Activated CD4-positive, CD25-positive, alpha-beta regulatory T cell treated with anti-CD3 and anti-CD28 coated beads, Interleukin-2, amount 50 U/mL, for 24 hours (primary cell): ENCODE measurements at regions not wholly inside any gene's neighbourhood (a gene's known extent, or its start where the extent isn't known, plus 50 kb on each side); places are given as distances from the start of the nearest gene placed in this dataset.
A peak's percentile ranks its signal among the peaks of the same experiment; 100 is the strongest.

Experiments used
- ATAC-seq, 2 donors: fragments of 150-1000 bp; cut with Tn5 transposase; one replicate each; pipeline ENCODE4 v1.10.0; 2021; ENCODE audit warnings: mild to moderate bottlenecking in 1 of 2, moderate library complexity in 1 of 2

DNA sequence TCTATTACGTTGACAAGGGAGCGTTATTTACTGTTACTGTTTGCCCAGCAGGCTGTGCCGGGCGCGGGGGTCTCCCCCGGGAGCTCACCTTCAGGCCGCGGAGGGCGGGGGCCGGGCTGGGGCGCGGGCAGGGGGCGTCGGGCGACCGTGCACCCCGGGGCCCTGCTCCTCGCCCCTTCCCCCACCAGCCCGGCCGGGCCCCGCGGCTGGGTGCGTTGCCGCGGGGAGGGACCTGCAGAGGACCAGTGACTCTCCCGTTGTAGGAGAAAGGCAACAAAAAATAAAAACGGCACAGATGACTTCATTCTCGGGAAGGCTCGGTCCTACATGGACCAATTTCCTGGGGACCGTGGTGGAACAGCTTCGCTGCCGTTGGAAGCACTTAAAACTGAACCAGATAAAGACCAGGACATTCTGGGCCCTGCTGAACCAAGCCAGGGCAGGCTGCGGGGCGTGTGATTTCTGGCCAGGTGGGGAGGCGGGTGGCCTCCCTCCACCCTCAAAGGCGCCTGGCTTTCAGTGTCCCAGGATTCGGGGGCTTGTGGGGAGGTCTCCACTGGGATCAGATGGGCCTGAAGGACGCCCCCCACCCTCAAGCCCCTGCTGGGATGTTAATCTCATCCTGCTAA is 57.4 kb downstream of the IGLL1 start:
- ATAC-seq: no peak

GRCh38 chr22:23521441-23522113 is 58.5 kb downstream of the IGLL1 start:
- peak; percentile 77 to 86 for ATAC-seq

- ATAC-seq: no peak
Measured at GRCh38 chr22:23520863-23521440, 59.1 kb downstream of the IGLL1 start.

DNA sequence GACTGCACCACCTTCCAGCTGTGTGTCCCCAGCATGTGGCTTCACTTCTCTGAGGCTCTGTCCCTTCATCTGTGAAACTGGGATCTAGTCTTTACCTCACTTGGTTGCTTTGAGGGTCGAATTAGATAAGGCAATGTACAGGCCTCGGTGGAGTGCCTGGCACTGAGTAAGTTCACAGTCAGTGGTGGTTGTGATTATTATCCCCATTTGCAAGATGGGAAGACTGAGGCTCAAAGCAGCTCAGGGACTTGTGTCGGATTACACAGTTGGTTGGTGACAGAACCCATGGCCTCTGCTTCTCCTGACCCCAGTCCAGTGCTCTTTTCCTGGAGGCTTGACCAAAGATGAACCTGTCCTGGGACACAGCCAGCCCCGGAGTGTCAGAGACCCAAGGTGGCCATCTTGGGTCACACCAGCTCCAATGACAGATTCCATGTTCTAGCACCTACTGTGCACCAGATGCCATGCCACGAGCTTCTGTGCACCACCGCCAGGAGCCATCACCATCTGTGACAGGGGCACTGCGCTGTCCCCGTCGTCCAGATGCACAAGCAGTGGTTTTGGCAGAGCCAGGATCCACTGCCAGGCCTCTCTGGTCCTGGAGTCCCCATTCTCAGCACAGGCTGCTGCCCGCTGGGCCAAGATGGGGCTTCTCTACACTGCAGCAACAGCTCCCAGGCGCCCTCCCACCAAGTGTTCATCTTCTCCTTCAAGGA is 60.5 kb downstream of the IGLL1 start:
- ATAC-seq: no peak

GRCh38 chr22:23518376-23519187 is 61.5 kb downstream of the IGLL1 start:
- no peak for ATAC-seq

DNA sequence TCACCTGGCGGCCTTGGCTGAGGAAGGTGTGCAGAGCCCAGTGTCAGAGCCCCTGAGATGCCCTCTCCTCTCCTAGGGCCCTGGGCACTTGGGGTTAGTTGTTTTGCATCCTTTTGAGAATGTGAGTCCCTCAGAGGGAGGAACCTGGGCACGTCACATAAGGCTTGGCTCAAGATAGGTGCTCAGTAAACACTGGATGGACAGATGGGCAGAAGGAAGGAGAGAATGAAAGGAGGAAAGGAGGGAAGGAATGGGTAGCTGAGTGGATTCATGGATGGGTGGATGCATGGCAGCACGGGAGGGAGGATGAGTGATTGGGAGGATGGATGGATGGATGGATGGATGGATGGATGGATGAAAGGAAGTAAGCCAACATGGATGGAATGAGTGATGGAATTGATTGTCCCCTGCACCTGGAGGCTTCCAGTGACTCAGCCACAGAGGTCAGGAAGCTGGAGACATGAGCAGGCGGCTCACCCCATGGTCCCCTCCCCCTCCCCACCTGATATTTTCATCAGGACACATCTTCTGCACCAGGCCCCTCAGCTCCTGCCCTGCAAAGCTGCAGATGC is 62.2 kb downstream of the IGLL1 start:
- ATAC-seq: no peak

DNA sequence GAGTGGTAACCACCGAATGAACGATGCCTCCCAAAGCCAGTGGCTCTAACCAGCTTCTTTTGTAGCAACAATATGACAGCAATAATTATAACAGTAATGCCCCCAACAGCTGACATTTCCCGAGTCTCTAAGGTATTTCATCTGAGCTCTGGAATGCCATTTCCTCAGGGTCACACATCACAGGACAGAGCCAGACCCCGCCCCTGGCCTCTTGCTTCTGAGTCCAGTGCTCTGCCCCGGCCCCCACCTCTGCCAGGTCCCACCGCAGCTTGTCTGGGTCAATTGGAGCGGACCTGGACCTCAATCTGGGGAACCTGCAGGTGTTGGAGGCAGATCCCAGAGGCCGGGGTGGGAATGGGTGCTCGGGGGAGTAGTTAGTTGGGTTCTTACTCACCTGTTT is 63.8 kb downstream of the IGLL1 start:
- ATAC-seq: no peak

DNA sequence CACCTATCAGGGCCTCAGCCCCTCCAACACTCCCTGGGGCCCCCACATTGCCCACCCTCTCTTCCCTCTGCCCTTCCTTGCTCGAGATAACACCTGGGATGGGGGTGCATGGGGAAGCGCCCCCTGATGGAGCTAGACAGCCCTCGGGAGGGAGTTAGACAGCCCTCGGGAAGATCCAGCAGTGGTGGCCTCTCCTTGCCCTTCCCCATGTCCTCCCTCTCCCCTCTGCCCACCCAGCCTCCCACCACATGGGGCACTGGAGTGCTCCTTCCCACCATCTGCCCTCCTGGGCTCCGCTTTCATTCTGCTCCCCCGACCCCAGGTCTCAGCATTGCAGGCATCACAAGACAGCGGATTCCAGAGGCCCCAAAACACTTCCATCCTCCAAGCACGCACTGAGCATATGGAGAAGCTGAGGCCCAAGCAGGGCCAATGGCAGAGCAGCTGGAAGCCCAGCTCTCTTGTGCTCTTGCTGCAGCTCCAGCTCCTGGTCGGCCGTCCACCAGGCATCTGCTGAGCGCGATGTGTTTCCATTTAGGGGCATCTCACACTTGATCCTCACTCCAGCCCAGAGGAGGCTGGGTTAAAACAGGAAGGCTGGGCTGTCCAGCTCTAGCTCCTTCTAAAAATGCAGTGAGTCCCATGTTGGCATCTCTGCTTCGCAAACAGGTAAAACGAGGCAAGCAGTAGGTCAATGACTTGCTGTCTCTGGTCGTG is 65.6 kb downstream of the IGLL1 start:
- no peak for ATAC-seq

DNA sequence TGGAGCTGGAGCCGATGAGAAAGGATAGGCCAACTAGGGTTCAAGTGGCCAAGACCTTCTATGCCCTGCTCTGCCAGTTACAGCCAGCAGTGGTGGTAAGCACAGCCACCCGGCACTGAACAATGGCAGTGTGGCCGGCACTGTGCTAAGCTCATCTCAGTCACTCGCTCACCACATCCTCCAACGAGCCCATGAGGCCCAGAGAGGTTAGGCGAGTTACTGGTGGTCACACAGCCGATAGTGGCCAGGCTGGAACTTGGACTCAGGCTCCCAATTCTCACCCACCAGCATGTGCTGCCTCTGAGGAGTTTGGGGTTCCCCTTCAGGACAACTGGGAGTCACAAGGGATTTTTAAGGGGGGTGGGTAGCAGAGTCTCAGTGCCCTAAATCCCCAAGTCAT is 66.4 kb downstream of the IGLL1 start:
- ATAC-seq: no peak

GRCh38 chr22:23513133-23513532 is 67.0 kb downstream of the IGLL1 start:
- ATAC-seq: no peak

- ATAC-seq: no peak
Measured at GRCh38 chr22:23512721-23513120, 67.4 kb downstream of the IGLL1 start.

GRCh38 chr22:23512348-23512705 is 67.8 kb downstream of the IGLL1 start:
- no peak for ATAC-seq

- ATAC-seq: no peak
Measured at GRCh38 chr22:23511627-23512347, 68.3 kb downstream of the IGLL1 start.

- no peak for ATAC-seq
Measured at GRCh38 chr22:23509571-23510302, 70.4 kb downstream of the IGLL1 start.

DNA sequence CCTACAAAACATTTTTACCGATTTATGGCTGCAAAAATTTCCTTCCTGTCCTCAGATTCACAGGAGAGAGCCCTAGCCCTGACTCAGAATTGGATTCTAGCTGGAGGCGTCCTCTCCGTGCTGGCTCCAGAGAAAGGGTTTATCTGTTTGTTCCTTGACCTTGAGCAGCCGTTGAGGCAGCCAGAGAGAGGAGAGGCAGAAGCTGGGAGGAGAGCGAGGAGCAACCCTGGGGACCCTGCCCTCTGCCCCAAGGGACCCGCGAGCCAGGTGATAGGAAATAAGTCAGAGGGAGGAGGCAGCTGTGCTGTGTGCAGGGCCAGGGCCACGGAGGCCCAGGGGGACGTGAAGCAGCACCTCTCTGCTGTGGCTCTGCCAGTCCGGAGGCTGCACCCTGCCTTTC is 75.6 kb downstream of the IGLL1 start:
- ATAC-seq: no peak

DNA sequence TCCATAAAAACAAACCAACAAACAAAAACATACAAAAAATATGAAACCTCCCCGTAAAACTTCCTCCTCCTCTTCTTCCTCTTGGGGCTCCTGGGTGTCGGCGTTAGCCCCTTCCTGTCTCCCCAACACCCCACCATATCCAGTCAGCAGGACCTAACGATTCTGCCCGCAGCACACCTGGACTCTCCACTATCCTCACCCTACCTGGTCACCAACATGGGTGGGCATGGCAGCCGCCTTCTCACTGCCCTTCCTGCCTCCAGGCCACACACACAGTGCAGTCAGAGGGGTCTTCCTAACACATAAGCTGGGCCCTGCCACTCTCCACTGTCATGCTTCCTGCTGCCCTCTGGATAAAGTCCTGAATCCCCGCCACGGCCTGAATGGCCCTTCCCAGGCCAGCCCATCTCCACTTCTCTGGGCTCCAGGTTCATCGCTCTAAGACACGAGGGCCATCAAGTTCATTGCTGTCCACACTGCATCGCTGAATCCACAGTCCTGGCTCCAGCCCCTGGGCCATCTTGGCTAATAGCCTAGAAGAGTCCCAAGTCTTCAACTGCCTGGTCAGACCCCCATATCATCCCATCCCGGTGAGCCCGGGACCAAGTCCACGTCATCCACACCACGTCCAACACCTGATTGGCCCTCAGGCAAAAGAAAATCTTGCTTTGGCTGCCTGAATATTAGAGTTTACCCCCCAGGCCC is 76.2 kb downstream of the IGLL1 start:
- ATAC-seq: no peak

DNA sequence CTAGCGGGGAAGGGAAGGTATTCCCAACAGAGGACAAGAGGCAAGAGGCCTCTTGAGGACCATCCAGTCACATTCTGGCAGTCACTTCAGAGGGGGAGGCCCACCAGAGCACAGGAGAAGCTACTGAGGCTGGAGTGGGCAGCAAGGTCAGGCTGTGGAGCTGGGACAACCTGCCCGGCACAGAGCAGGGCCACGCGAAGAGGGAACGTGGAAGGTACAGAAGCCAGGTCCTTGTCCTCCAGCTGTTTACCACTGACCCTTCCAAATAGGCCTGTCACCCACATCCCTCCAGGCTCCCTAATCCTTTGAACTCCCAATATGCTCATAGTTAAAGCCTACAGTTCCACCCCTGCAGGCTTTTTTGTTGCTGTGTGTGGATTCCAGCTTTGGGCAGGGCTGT is 76.9 kb downstream of the IGLL1 start:
- no peak for ATAC-seq

DNA sequence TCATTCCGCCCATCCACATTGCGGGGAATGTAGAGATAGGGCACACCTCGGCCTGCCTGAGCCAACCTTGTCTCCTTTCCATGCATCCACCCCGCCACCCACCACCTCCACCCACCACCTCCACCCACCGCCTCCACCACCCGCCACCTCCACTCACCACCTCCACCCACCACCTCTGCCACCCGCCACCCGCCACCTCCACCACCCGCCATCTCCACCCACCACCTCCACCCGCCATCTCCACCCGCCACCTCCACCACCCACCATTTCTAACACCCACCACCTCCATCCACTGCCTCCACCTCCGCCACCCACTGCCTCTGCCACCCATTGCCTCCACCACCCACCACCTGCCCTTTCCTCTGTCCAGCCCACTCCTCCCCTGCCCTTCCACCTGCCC is 78.4 kb downstream of the IGLL1 start:
- no peak for ATAC-seq

GRCh38 chr22:23501261-23501619 is 78.8 kb downstream of the IGLL1 start:
- ATAC-seq: no peak
